Daoy (cell line): ENCODE measurements at regions not wholly inside any gene's neighbourhood (a gene's known extent, or its start where the extent isn't known, plus 50 kb on each side); places are given as distances from the start of the nearest gene placed in this dataset.
A peak's percentile ranks its signal among the peaks of the same experiment; 100 is the strongest.
"Not testable (repeated sequence)": the region's sequence is repeated elsewhere in the genome, so short reads cannot be mapped to it uniquely, and the experiment has no call there.

ENCODE experiments used
- DNase-seq: peaks from one replicate; pipeline ENCODE4 v3.0.0-alpha.2; 2015; ENCODE audit warnings: low read depth

DNA sequence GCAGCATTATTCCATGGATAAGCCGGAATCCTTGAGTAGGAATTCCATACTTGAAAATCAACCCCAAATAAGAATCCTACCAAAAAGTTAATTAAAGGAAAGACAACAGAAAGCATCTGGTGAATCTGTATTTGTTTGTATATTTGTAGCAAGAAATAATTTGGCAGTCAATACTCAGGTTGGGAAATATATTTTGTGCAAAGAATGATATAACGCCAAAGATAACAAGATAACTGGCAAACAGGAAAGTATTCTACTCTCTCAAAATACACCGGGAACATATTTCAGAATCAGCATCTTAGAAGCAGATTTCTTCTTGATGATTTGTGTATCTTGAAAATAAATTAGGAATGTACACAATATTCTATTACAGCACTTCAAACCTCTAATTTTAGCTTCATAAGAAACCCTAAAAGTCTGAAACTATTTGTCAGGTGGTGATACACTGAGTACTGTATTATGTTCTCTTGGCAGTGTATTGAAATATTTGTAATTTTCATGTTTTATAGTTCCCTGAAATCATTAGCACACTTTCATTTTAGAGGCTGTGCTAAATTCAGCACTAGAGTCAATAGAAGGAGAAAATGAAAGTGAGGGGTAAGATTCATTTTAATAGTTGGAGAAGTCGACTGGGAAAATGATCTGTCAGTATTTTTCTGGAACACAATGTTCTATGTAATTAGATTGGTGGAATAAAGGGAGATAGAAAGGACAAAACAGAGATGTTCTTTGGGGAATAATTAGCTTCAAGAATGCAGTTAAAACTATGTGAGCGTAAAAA is 879.7 kb upstream of the GJE1 start:
- no peak for DNase-seq

DNA sequence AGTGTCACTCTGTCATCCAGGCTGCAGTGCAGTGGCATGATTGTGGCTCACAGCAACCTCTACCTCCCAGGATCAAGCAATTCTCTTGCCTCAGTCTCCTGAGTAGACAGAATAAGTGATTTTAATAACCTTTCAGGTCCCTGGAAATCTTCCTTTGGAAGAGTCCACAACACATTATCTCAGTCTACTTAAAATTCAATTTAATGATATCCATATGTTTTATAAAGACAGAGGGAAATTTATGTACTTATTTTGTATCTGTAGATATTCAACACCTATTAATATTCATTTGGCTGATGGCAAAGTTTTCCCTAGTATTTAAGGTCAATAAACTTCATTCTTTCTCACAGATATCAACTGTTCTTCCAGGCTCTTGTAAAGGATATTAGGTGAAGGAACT is 881.4 kb upstream of the GJE1 start:
- DNase-seq, result no peak

DNA sequence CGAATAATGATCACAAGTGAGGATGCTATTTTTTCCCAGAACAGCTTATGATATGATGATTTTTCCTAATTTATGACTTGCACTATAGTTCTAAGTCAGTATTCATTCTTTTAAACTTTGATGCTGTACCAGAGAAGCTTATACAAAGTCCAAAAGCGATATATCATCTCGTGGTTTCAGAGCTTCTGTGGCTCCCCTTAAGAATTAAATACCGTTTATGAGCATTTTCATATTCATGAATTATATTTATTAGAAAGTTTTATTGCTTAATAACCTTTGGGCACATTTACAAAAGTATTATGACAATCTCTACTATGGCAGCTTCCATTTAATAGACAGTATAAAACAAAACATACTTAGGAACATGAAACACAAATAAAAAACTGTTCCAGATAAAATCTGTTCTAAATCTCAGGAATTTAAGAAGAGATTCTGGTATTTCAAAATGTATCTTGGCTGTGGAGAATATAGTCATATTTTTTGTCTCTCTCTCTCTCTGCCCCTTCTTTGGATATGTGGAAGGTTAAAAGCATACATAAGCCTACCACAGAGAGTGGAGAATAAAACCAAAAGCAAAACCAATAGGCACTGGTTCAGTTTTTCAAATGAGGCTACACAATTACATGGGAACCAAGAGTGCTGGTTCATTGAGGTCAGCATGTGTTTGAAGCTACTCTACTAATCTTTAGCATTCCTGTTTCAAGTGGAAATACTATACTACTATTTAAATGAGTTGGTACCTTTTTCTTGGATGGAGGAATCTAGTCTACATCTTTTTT is 884.5 kb upstream of the GJE1 start:
- no peak for DNase-seq

DNA sequence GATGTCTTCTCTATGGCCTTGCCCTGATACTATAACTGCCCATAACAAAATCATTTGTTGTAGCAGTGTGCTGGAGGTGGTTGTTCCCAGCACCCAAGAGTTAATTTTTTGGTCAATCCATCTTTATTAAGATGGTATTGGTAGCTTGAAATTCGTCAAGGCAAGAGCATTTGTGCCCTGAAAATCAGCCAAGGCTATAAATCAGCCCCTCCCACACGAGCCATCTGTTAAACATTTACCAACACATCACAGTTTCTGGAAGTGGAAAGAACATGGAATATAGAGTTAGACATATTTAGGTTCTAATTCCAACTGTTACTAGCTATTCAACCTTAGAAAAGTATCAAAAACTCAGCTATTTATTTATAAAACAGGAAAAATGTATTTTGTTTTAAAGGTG is 888.4 kb upstream of the GJE1 start:
- DNase-seq, result no peak

DNA sequence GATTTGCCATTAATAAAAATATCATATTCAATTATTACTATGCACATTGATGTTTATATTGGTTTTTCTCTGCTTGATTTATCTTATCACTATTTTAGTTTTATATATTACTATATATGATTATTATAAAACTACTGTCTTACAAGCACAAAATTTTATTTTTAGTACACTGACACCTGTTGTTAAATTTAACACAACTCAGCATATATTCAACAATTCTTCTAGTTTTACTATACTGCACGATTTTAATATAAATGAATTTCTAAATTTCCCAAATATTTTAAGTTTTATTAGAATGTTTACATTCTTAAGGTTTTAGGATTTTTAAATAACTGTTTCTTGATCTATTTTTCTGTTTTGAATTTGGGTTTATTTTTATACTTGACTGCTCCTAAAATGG is 889.8 kb upstream of the GJE1 start:
- no peak for DNase-seq

DNA sequence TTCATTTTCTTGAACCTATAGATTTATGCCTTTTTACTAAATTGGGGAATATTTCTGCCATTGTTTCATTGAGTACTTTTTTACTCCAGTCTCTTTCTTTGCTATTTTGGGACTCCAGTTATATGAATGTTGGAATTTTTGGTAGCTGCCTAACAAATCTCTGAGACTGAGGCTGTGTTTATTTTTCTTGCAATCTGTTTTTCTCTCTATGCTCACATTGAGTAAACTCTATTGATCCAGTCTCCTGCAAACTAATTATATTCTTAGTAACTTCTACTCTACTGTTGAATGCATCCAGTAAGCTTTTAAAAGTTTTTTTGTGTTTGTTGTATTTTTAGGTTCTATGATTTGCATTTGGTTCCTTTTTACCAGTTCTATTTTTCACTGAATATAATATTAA is 903.4 kb upstream of the GJE1 start:
- DNase-seq, result no peak

DNA sequence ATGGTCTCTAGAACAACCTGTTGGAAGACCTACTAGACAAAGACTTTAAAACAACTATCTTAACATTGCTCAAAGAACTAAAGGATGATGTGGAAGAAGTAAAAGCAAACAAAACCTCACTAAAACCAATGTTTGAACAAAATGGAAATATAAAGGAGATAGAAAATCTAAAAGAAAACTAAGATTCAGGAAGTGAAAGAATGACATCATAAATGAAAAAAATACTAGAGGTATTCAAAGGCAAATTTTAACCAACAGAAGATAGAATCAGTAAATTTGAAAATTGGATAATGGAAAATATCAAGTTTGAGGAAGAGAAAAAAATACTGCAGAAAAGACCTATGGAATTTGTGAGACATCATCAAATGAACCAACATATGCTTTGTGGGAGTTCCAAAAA is 914.1 kb upstream of the GJE1 start:
- no peak for DNase-seq

DNA sequence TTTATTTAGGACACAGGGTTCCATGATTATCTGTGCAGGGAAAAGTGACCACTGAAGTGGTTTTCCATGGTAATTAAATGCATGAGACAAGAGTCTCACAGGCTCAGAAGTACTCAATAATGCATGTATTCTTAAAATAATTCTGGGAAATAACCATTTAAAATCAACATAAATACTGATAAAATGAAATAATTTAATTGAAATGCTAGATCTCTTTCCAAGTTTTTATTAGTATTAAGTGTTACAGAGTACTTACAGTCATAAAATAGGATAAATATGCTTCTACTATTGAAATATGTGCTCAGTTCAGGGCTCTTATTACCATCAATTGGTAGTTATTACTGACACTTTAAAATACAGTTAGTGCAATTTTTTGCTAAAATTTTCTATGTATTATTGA is 916.0 kb upstream of the GJE1 start:
- no peak for DNase-seq

DNA sequence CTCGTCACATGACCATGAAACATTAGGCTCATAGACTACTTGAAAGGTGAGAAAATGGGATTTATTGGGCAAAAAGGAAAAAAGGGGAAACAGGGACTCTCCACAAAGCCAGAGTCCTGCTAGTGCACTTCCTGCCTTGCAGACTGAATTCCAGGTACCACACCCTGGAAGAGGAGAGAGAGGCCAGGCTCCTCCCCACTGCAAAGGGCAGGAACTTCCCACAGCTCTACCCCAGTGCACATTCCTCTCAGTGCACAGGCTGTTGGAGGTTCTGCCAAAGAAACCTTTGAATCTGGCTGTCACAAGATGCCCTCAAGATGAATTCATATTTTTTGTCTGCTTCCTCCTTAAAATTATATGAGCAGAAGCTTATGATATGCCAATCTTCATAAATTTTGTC is 920.4 kb upstream of the GJE1 start:
- peak; percentile 4 for DNase-seq

DNA sequence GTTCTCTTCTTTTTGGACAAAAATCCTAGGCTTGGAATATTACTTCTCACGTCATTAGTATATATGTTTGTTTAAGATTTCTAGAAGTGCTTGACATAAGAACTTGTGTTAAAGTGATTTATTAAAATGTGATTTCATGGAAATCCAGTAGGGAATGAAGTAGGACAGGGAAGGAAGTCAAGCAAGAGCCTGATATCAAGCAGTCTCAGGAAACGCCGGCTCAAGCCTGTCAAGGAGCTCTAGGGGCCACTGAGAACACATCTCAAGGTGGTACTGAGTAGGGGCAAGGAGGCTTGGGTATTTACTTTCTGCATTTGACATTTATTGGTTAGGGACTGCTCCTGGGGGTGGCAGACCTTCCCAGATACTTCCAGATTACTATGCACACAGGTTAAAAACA is 920.9 kb upstream of the GJE1 start:
- no peak for DNase-seq

DNA sequence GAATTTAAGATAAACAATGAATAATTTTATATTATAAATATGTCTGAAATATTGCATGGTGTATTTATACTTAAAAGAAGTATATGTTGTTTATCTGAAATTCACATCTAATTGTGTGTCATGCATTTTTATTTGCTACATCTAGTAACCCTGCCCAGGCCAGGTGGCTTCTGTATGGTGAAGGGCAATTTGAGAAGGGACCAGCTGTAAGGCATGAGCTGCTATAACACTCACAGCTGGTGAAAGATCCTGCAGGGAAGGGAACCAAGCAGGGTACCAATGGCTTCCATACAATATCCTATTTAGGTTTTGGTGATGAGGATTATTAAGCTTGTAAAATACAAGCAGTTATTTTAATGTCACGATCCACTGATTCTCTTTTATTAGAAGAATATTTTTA is 921.8 kb upstream of the GJE1 start:
- no peak for DNase-seq

DNA sequence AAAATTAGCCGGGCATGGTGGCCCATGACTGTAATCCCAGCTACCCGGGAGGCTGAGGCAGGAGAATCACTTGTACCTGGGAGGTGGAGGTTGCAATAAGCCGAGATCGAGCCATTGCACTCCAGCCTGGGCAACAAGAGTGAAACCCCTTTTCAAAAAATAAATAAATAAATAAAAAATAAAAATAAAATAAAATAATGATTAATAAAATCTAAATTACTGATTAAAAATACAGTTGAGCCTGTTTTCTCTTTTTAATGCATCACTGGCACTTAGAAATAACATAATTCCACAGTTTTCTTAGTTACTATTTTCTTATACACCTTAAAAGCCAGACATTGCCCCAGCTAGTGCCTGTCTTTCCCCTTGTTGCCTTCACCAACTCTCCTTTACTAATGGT is 922.8 kb upstream of the GJE1 start:
- DNase-seq, result no peak

DNA sequence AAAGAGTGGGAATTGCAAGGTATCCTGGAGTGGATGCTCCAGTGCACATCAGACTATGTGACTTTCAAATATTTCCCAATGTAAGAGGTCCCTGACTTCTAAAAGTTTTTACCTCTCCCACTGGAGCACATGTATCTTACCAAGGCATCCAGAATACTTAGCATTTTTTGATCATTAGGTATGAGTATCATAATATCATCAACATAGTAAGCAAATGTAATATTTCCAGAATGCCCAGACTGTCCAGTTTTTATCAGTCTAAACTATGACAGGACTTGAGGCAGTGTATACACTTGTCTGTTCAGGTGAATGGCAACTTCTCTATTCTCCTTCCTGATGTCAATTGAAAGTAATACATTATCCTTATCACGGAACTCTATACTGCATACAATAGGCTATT is 924.6 kb upstream of the GJE1 start:
- DNase-seq, result no peak

DNA sequence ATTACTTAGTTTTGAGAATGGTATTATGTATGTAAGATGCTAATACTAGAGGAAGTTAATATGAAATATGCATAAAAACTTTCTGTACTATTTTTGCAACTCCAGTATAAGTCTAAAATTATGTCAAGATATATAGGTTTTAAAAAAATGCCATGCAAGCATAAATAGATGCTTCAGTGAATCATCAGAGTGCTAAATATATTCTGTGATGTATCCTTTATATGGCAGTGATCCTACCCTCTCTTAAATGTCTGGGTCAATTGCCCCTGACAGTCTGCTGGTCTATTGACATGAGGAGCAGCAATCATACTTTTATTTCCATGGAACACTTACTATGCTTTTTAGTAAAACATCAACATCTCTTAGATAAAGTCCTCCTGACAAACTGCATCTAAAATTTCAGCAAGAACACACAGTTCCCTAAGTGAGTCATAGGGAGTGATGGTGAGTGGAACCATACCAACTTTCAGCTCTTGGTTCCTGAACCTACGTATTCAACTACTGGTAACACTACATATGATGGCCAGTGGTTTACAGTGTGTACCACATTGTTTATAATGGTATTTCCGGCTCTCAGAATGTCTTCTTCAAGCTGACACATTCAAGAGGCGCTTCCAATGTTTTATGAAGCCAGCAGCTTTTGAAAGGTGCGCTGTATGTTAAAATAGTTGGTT is 928.7 kb upstream of the GJE1 start:
- no peak for DNase-seq

DNA sequence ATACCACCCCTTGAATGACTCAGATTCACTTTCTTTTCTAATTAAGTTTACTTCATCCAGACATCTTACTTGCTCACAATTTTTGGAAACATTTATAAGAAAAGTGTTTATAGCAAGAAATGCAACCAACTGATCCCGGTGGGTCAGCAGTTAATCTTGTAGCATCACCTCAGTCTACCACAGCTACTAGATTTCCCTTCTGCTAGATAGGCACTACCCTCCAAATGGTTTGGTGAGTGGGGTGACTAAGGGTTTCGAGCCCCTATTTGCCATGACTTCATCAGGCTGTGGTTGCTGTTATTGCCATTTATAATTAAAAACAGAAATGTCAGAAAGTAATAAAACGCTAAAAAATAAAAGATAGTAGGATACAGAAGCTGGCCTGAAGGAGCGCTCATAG is 930.1 kb upstream of the GJE1 start:
- DNase-seq, result no peak

DNA sequence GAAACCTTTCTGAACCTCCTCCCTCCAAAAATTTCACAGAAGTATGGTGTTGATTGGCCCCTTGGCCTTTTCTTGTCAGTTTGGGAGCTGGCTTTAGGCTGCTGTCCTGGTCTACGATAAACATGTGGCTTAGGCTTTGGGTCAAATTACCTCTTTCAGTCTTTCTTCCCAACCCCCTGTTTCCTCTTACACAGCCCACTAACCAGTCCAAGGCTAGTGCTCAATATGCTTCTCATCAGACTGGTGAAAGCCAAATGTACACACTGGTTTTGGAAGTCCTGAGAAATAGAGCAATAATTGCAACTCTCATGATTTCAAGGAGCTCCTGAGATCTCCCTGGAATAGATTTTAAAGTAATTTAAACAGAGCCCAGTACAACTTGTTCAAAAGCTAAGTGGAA is 933.7 kb upstream of the GJE1 start:
- no peak for DNase-seq

DNA sequence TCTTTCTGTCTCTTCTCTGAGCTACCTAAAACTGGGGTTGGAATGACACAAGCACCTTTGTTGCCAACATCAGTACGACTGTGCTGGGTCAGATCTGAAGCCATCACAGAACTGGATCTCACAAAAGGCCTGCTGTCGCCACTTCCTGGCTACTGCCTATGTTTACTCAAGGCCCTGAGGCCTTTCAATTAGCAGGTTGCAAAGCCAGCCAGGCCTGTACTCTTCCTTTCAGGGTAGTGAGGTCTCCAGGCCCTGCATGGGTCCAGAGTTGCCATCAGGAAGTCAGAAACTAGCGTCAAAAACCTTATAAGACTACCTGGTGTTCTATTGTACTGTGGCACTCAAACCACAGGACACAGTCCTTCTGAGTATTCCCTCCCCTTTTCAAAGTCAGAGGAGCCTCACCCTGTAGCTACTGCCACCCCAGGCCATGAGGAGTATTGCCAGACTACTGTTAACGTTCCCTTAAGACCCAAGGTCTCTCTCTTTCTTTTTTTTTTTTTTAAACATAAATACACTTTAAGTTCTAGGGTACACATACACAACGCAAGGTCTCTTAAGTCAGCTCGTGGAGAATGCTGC is 937.4 kb upstream of the GJE1 start:
- DNase-seq, result no peak

DNA sequence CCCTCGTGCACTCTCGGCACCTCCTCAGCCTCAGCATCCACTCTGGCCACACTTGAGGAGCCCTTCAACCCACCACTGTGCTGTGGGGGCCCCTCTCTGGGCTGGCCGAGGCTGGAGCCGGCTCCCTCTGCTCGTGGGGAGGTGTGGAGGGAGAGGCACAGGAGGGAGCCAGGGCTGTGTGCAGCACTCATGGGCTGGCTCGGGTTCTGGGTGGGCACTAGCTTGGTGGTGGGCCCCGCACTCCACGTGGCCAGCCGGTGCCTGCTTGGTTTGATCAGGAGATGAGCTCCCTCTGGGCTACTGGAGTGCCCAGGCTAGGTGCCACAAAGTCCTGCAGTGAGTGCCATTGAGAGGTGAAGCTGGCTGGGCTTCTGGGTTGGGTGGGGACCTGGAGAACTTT is 949.4 kb upstream of the GJE1 start:
- no peak for DNase-seq

DNA sequence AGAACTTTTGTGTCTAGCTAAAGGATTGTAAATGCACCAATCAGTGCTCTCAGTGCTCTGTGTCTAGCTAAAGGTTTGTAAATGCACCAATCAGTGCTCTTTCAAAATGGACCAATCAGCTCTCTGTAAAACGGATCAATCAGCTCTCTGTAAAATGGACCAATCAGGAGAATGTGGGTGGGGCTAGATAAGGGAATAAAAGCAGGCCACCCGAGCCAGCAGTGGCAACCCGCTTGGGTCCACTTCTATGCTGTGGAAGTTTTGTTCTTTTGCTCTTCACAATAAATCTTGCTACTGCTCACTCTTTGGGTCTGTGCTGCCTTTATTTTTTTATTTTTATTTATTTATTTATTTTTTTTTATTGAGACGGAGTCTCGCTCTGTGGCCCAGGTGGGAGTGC is 957.3 kb upstream of the GJE1 start:
- not testable (repeated sequence) for DNase-seq

DNA sequence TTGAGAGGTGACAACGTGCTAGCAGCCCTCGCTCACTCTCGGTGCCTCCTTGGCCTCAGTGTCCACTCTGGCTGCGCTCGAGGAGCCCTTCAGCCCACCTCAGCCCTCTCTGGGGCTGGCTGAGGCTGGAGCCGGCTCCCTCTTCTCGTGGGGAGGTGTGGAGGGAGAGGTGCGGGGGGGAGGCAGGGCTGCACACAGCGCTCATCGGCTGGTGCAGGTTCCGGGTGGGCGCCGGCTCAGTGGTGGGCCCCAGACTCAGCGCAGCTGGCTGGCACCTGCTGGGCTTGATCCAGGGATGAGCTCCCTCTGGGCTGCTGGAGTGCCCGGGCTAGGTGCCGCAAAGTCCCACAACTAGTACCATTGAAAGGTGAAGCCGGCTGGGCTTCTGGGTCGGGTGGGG is 957.8 kb upstream of the GJE1 start:
- DNase-seq, result no peak

DNA sequence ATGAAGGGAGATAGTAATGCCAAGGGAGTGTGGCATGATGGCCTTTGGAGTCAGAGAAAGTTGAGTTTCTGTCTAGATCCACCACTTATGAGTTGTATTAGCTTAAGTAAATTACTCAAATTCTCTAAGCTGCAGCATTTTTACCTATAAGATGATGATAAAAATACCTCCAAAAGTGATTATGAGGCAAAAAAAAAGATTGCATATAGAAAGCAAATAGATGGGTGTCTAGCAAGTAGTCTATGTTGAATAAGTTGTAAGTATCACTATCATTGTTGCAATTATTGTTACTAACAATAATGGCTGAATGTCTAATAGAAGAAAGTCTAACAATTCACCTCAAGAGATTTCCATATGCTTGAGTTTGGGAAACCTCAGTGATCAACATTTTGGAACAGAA is 959.2 kb upstream of the GJE1 start:
- DNase-seq, result no peak

DNA sequence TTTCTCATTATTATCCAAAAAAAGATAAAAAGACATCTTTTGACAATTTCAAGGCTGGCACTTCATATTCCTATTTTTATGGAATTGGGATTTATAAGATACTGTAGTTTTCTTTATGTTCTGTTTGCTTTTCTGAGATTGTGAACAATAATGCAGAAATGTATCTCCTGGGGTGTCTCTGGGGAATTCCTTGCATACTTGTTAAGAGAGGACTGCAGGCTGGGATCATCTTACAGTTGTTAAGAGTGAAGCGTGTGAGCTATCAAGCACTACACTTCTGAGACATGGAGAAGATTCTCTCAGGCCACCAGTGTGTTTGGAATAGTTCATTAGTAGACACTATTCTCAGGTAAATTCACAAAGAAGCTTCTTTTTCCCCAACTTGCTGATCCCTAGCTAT is 963.3 kb upstream of the GJE1 start:
- peak; percentile 13 for DNase-seq

DNA sequence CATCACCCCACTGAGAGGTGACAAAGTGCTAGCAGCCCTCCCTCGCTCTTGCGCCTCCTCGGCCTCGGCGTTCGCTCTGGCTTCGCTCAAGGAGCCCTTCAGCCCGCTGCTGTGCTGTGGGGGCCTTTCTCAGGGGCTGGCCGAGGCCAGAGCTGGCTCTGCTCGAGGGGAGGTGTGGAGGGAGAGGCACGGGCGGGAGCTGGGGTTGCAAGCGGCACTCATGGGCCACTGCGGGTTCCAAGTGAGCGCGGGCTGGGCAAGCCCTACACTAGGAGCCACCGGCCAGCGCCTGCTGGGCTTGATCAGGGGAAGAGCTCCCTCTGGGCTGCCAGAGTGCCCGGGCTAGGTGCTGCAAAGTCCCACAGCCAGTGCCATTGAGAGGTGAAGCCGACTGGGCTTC is 964.8 kb upstream of the GJE1 start:
- DNase-seq, result no peak
